ENCODE measurements at regions not wholly inside any gene's neighbourhood (a gene's known extent, or its start where the extent isn't known, plus 50 kb on each side); places are given as distances from the start of the nearest gene placed in this dataset.

DNA sequence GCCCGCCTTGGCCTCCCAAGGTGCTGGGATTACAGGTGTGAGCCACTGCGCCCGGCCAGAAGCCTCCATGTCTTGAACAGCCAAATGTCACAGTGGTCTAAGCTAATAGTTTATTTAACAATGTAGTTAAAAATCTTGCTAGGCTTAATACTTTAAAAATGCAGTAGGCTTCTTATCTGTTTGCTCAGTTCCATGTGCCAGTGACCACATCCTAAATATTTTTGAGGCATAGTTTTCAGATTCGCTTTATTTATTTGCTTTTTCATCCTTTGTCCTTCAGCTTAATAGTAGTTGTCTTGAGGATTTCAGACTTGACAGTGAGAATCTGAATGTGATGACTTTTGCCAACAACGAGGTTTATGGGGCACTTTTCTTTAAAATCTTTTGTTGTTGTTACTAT, 59.9 kb upstream of the PRRX1 start:
- no peak for DNase-seq (ENCODE audit: low read depth, low spot score)
- no peak overlapping the region for H3K4me3 ChIP-seq (ENCODE audit: low read depth, low read length)
- POLR2A ChIA-PET, result interaction anchor here (1.0 kb wide), 1 partner anchor 64 kb away, joined by 3 read pairs; no protein-coding TSS in a partner anchor
- TF ChIP-seq, protein P1, sequence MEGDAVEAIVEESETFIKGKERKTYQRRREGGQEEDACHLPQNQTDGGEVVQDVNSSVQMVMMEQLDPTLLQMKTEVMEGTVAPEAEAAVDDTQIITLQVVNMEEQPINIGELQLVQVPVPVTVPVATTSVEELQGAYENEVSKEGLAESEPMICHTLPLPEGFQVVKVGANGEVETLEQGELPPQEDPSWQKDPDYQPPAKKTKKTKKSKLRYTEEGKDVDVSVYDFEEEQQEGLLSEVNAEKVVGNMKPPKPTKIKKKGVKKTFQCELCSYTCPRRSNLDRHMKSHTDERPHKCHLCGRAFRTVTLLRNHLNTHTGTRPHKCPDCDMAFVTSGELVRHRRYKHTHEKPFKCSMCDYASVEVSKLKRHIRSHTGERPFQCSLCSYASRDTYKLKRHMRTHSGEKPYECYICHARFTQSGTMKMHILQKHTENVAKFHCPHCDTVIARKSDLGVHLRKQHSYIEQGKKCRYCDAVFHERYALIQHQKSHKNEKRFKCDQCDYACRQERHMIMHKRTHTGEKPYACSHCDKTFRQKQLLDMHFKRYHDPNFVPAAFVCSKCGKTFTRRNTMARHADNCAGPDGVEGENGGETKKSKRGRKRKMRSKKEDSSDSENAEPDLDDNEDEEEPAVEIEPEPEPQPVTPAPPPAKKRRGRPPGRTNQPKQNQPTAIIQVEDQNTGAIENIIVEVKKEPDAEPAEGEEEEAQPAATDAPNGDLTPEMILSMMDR (IDR thresholded peaks at IDR 0.05; ENCODE audit: insufficient read depth, low read length, missing control alignments), result no peak
- CTCF ChIA-PET, result no interaction called here

DNA sequence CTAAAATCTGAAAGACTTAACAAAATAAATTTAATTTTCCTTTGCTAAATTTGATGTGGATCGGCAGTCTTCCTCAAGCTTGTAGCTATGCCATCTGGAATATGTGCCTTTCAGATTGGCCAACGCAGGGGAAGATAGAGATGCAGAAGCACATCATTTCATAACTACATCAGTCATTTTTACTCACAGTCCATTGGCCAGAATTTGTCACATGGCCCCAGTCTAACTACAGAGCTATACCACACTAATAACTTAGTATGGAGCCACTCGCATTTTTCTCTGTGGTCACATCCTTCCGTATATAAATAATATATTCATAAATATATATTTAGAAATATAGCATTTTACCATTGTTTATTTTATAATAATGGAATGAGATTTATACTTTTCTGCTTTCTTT, 59.0 kb upstream of the PRRX1 start:
- TF ChIP-seq, protein P1 (IDR thresholded peaks at IDR 0.05; ENCODE audit: insufficient read depth, low read length, missing control alignments), result no peak
- POLR2A ChIA-PET, result interaction anchor here (1.0 kb wide), 1 partner anchor 63 kb away, joined by 3 read pairs; no protein-coding TSS in a partner anchor
- no peak for DNase-seq (ENCODE audit: low read depth, low spot score)
- CTCF ChIA-PET, result interaction anchor here (1.2 kb wide), 1 partner anchor 27 kb away, joined by 3 read pairs; no protein-coding TSS in a partner anchor
- no peak overlapping the region for H3K4me3 ChIP-seq (ENCODE audit: low read depth, low read length)

Measured in AG04449 (cell line).